ENCODE measurements at regions not wholly inside any gene's neighbourhood (a gene's known extent, or its start where the extent isn't known, plus 50 kb on each side); places are given as distances from the start of the nearest gene placed in this dataset.
"Not testable (repeated sequence)": the region's sequence is repeated elsewhere in the genome, so short reads cannot be mapped to it uniquely, and the experiment has no call there.

DNA sequence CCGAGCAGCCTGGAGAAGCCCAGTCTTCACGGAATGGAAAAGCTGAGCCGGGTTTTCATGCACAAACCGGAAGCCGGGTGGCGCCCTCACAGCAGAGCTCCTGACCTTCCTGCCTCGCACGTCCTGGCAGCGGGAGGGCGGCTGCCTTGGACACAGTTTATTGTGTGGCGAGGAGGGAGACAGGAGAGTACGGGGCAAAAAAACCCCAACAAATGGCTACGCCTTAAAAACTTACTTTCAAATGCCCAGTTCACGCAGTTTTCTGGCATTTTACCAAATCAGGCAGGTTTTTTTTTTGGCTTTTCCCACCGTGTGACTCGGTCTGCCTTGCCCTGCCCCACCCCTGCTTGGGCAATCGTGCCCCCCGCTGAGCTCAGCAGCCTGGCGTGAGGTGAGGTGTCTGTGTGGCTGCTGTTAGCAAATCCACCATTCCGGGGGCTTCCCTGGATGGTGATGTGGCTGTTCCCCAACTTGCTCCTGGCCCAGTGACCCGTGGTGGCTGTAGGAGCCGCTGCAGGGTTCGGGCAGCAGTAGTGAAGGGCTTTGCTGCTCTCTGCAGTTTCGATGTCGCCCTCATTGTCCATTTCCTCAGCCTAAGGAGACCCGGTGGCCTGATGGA, 187.1 kb upstream of the SULF2 start:
- not testable (repeated sequence) for DNase-seq (ENCODE audit: low read depth)

DNA sequence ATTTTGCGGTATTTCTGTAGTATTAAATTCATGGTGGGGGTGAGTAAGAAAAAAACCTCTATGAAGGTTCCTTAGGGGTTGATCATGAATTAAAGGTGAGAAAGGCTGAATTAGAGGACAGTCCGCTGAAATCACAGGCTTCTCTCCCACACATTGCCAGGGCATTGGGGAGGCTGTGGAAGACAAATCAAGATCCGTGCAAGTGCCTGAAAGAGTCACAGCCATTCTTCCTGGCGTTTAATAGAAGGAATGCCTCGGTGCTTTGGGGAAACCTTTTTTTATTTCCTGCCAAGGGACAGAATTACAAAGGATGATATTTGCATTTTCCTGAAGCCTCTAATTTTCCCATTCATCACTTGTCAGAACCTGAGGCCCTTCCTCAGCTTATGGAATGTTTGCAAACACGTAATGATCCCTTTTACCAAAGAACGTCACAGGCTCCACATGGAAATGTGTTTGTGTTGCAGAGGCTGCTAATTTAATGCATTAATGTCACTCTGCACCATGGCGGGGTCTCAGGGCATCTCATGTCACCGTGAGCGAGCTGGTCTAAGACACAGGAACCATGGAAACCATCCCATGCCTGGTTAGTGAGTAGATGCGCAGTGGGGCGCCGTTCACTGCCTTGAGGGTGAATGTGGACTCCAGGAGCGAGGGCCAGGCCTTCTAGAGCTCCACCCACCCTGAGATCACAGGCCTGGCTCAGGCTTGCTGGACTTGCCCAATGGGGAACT, 185.9 kb upstream of the SULF2 start:
- no peak for DNase-seq (ENCODE audit: low read depth)

DNA sequence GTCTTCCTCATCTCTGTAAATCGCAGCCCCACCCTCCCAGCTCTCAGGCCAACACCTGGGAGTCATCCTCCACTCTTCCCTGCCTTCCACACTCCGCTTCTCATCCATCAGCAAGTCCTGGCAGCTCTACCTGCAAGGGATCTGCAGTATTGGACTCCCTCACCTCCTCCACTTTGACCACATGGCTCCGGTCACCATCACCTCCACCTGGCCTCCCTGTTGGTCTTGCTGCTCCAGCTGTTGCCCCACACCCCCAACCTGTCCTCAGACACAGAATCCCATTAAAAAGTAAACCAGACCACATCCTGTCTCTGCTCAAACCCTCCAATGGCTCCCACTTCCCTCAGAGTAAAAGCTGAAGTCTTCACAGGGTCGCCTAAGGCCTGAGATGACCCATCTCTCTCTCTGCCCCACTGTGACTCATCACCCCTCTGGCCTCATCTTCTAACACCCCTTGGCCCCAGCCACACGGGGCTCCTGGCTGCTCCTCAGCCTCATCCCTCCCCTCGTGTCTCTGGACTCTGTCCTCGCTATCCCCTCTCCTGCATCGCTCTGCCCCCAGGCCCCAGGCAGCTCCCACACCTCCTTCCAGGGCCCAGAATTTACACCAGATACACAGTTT, 185.1 kb upstream of the SULF2 start:
- DNase-seq (ENCODE audit: low read depth), result no peak

DNA sequence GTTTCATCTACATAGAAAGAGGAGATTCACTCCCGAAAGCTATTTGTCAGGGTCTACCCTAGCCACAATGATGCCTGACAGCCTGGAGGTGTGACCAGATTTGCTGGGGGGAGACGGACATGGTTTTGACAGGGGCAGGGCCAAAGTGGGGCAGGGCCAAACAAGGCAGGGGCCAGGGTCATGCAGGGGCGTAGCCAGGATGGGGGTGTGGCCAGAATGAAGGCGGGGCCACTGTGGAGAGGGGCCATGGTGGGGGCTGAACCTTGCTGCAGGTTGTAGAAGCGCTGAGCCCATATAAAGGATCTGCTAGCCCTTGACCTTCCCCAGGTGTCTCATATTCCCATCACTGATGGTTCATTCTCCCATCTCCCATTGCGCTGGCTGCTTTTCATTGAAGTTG, 184.1 kb upstream of the SULF2 start:
- DNase-seq (ENCODE audit: low read depth), result no peak

DNA sequence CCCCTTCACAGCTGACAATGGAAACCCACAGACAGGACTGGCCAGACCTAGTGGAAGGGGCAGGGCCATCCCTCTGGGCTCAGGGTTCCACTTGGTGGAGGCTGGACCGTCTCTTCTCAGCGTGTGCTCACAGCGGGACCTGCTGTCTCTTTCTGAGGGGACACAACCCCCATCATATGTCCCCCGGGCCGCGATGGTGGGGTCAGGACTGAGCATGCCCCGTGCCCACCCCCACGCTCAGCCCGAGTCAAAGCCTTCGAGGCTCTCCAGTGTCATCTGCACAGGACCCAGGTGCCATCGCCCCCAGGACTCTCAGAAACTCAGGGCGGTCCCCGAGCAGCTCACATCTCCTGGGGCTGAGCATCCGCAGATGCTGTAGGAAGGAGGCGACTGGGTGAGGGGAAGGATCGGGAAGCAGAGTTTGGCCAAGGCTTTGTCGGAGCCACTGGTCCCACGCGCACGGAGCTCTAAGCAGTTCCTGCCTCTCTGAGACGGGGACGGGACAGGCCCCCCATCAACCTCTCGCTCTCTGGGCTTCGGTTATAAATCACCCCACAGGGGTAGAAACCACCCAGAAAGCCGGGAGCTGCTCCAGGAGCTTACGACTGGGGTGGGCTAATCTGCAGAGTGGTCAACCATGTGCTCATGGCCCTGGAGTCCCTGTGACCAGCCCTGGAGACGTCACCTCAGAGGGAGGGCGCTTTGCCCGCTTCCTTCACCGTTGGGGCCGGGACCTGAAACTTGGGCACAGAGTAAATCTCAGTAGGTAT, 183.4 kb upstream of the SULF2 start:
- DNase-seq (ENCODE audit: low read depth), result no peak

DNA sequence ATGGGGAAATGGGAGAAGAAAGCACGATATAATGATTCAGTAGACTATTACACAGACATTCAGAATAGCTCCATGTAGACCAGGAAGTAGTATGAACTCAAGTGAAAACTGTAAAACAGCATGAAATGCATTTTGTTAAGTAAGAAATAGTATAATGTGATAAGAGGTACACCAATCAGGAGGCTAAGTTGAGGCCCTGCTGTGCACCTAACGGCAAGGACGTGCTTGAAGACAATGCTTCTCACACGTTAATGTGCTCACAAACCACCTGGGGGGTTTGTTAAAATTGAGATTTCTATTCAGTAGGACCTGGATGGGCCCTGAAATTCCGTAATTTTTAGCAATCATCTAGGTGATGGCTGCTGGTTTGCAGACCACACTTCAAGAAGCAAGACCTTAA, 178.9 kb upstream of the SULF2 start:
- DNase-seq (ENCODE audit: low read depth), result no peak

DNA sequence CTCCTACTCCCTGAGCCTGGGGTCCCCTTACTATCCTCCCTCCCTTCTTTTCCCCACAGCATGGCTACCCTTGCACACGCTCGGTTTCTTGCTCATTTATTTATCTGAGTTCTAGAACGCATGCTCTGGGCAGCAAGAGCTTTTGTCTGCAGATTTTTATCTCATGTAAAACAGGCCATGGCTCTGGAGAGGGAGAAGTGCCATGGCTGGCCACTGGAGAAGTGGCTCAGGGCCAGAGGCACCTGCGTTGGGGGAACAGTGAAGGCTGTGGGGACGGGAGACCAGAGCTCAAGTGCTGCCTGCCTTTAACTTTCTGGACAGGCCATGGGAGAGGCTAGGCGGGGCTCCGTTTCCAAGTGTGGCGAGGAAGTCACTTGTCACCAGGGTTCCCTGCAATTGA, 177.7 kb upstream of the SULF2 start:
- no peak for DNase-seq (ENCODE audit: low read depth)

DNA sequence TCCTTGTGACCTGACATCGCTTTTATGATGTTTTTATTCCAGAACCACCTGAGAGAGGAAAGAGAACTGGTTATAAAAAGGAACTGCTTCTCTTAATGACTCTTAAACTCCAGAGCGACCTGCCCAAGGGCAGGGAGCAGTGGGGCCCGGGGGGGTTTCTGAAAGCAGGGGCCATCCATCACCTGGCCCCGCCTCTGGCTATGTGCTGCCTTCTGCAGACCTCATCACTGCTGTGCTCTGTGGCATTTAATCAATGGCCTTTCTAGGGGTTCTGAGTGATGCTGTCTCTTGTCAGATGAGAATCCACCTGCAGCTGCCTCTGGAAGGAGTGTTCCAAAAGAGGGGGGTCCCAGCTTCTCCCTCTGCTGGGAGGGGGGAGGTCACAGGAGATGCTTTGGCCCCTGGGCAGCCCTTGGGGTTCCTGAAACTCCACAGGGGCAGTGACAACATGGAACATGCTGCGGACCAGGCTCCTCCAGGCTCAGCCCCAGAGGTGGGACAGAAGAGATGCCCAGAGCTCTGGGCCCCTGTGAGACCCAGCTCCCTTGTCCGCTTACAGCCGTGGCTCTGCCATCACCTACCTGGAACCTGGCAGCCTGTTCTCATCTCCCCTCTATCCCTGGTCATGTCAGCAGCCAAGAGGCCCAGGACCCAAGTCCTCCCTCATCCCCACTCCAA, 177.1 kb upstream of the SULF2 start:
- no peak for DNase-seq (ENCODE audit: low read depth)

DNA sequence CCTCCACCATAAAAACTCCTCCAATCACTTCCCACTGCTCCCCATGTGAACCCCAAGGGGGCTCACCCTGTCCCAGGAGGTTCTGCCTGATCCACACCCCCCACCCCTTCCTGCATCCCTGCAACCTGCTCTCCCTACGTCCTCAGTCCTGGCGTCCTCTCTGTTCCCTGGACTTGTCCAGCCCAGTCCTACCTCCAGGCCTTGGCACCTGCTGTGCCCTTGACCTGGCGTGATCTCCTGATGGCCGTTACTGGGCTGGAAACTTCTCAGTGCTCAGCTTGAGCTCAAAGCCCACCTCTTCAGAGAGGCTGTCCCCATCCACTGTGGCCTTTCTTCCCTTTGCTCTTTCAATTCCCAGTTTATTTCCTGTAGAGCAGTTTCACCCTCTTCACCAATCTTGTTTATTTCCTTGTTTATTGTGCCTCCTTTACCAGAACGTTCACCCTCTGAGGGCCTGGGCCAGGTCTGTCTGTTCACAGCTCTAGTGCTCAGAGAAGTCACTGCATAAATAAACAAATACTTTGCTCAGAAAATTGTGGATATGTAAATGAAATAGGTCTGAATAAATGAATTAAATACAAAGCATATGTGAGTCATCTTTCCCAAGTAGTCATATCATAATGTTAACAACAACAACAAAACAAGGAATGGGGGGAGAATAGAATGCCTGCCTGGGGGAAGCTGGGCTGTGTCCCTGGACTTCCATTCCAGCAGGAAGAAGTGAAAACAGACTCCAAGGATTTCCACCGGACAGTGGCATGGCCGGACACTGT, 175.7 kb upstream of the SULF2 start:
- no peak for DNase-seq (ENCODE audit: low read depth)

DNA sequence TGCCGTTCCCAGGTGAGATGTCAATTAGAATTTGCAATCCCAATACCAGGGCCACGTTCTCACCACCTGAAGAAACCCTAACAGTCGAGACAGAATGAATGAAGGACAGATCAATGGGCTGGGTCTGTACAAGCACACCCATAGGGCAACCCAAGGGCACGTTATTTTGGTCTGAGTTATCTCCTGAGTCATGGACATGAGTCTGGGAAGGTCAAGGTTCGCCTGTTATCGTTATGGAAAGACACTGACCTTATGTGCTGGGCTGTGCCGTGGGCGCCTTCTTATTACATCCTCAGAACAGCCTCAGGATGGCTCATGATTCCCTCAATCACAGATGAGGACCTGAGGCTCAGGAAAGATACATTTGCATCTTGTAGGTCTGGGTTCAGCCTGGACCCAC, 175.0 kb upstream of the SULF2 start:
- no peak for DNase-seq (ENCODE audit: low read depth)

DNA sequence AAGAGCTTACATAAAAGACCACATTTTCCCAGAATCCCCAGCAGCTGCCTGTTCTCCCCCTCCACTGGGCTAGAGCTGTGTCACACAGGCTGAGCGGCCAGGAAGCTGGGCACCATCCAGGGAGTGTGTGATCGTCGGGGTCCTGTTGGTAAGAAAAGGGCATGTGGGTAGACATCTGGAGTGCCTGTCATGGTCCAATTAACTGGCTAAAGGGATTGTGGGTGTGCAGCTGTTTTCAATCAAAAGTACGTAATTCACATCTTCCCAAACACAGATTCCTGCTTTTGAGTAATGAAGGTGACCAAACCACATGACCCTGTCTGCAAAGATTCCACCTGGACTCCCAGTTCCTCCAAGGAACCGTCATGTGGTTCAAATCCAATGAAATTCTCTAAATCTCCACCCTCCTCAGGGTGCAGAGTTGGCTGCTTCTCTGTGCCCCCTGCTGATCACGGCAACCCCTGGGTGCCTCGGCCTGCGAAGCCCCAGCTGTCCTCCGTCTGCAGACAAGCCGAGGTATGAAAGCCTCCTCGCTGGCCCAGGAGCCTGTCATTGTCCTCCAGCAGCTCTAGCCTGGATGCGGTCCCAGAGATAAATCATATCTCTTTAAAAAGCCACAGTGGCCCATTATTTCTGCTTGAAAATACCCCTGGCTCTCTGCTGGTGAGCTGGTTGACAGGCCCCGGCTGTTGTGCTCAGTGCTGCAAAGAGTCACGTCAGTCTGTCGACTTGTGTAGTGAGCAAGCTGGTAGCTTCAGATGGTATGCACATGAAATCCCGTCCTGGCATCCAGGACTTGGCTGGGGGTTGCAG, 172.9 kb upstream of the SULF2 start:
- DNase-seq (ENCODE audit: low read depth), result not testable (repeated sequence)

DNA sequence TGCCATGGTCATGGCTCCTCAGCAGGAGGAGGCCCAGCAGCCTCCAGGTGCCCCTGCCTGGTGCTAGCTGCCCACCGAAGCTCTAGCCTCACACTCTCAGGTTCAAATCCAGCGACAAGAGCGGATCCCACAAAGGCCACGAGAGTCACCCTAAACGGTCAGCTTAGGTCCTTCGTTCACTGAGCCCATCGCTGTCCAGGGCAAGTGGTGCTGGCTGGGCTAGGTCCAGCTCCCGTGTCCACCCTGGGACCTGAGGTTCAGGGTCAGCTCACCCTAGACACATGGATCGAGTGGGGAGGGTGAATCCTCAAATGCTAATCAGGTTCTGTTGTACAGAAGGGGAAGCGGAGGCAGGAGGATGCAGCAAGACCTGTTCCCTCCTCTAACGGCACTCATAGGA, 171.9 kb upstream of the SULF2 start:
- no peak for DNase-seq (ENCODE audit: low read depth)

DNA sequence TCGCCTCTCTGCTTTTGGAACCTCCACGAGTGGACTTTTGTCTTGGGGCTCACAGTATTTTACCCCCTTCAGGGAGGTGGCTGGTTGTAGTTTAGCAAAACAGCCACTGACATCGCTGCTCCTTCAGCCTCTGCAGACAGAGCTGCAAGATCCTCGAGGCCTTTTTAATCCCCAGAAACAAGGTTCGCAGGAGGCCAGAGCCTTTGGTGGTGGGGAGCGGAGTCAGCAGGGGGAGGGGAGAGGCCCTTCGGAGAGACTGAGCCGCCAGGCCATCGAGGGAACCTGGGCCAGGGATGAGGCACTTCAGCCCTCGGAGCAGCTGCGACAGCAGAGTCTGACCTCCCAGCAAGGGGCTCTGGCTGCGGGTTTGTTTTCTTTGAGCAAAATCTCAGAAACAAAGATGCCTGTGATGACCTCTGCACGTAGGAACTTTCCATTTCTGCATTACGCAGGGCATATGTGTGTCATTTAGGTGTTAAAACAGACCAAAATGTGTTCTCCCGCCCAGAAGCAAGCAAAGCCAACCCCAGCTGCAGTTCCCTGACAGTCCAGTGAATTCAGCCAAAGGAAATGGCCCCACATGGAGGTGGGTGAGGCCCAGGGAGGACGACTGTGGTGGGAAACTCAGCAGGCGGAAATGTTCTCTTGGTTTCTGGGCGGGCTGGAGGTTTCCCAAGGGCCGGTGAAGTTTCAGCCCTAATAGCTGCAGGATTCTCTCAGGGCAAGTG, 171.2 kb upstream of the SULF2 start:
- no peak for DNase-seq (ENCODE audit: low read depth)

DNA sequence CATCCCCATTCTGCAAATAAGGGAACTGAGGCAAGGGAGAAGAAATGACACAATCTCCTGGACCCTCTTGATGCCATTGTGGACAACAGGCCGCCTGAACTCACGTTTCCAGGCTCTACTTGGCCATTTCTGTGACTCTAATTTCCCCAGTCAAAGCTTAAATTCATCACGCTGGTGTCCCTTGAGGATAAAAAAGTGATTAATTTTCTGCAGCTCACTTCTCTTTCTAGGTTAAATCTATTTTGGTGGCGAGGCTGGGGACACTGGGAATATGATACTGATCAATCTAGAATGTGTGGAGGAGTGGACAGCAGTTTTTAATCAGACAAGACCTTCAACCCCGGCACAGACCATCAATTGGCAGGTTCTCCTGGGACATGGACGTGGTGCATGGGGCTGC, 168.2 kb upstream of the SULF2 start:
- DNase-seq (ENCODE audit: low read depth), result no peak

DNA sequence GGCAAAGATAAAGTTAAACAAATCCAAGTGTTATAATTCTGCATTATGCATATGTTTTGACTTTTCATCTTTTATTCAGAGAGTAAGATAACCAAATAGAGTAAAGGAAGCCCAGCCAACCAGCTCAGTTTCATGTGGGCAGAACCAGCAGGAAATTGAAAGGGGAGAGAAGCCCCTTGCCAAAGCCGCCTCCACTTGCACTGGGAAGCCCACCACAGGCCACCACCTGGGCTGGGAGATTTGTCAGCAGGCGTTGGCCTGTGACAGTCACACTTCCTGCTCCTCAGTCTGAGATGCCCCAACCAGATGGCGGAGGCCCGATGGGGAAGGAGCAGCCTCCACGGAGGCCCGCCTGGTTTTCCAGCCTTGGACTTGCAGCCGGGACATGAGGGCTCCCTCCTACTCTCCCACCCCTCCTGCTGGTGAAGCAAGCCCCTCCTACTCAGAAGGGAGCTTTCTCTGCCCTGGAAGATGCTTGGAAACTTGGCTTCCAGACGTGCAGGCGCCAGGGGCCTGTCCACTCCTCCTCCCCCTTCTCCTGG, 166.8 kb upstream of the SULF2 start:
- no peak for DNase-seq (ENCODE audit: low read depth)

DNA sequence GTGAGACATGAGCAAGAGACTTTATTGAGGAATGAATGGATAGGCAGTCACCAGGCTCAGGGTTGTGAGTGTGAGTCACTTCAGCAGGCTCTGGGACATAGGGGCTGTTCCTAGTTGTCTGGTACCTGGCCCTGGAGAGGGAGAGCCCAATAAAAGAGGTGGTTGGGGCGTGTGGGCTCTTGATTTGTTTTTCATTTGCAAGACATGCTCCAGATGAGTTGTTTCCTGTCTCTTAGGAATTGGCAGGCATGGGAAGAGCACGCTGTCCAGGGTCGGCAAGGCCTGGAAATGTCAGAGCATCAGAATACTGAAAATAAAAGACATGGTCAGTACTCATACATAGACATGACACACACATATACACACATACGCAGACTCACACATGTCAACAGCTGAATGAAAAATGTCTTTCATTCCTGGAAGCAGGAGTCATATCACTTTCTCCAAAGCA, 166.3 kb upstream of the SULF2 start:
- DNase-seq (ENCODE audit: low read depth), result no peak

DNA sequence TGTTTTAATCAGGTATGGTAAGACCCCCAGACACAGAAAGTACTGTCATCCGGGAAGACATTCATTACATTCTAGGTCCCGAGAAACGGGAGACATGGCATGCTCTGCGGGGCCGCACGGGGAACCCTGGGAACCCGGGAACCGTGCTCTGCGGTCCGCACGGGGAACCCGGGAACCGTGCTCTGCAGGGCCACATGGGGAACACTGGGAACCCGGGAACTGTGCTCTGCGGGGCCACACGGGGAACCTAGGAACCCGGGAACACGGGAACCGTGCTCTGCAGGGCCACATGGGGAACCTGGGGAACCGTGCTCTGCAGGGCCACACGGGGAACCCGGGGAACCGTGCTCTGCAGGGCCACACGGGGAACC, 165.6 kb upstream of the SULF2 start:
- DNase-seq (ENCODE audit: low read depth), result no peak

DNA sequence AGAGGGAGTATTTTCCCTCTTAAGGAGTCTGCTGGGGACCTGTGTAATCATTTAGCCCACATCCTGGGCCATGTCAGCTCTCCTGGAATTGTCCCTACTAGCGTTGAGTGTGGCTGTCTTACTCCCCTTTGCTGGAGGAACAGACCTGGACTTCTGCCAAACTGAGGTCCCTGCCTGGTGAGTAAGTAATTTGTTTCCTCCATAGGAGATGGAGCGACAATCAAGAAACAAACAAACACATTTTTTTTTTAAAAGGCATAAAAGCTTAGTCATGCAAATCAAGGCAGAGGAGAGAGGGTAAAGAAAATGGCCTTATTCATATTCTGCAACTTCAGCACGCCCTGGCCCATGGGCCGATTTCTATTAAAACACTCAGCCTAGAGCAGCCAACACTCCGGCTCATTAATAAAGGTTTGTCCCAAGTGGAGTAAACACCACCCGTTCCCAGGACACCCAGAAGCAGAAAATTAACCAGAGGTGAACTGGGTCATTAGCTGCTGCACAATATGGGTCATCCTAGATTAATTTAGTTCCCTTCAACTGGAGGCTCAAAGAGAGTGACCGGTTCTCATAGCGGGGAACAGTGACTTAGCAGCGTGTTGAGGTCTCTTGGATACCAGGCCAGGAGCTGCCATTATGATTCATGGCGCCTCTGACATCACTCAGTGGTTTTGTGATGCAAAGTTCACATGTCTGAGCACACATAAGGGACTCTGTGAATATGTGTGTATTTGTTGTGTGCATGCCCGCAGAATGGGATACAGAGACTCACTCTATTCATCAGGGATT, 165.0 kb upstream of the SULF2 start:
- no peak for DNase-seq (ENCODE audit: low read depth)
